Stimulated activated CD4-positive, alpha-beta T cell treated with anti-CD3 and anti-CD28 coated beads, Interleukin-12 subunit alpha, Interleukin-12 subunit beta, amount 100 ng/mL, for 24 hours (primary cell): ENCODE measurements at regions not wholly inside any gene's neighbourhood (a gene's known extent, or its start where the extent isn't known, plus 50 kb on each side); places are given as distances from the start of the nearest gene placed in this dataset.

ENCODE experiments used
- DNase-seq, 2 experiments: peaks; one replicate each; pipeline ENCODE4 v3.0.0-alpha.2; 2020; ENCODE audit warnings: low read depth in 2 of 2

GRCh38 chr5:68709239-68709638 is 384.6 kb upstream of the SLC30A5 start:
- no peak for DNase-seq

DNA sequence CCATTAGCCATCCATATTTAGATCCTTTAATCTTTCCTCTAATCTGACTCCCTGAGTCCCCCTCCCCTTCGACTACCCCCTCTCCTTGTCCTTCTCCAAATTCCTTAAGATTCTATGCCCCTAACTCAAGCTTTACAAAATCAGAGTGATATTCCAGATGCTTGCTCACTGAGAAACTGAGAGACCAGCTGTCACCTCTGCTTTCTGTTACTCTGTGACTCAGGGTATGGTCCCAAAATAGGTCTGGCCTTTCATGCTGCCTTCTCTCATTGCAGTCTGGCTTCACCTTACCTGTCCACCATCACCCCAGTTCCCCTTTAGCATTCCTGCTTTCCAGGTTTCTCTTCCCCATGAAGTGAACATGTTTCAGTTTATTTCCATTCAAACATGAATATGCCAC is 383.3 kb upstream of the SLC30A5 start:
- no peak for DNase-seq

GRCh38 chr5:68711293-68712200 is 382.3 kb upstream of the SLC30A5 start:
- no peak for DNase-seq

GRCh38 chr5:68714810-68715209 is 379.0 kb upstream of the SLC30A5 start:
- DNase-seq: no peak

GRCh38 chr5:68720884-68721610 is 372.8 kb upstream of the SLC30A5 start:
- no peak for DNase-seq

DNA sequence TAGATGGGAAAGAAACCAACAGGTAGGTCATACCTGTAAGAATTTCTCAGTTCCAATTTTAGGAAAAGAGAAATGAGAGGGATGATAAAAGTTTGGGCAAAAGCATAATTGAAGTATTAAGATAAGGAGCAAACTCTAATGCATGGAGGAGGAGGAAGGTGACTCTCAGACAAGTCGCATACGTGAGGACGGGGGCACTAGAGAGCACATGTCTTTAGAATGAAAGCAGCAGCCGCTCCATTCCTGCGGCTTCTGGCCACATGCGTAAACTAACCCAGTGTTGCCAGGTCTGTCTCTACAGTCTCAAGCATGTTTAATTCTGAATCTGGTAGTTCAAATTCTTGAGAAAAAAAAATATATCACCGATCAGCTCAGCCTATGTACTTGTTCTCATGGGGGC is 371.5 kb upstream of the SLC30A5 start:
- DNase-seq: no peak

GRCh38 chr5:68725905-68726683 is 367.7 kb upstream of the SLC30A5 start:
- DNase-seq: no peak

DNA sequence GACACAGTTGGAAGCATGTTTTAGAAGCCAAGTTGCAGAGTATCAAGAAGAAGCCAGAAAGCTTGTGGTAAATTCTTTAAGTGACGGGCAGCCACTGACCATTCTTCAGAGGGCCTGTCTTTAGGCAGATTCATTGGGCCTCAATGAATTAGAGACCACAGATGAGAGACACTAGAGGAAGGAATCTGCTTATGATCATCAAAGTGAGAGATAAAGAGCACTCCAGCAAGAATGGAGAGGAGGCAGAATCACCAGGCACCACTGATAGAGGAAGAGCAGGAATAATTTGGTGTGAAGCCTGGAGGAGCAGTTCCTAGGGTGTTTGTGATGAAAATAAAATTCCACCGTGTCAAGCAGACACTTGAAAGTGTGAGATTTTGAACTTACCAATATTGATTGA is 365.9 kb upstream of the SLC30A5 start:
- no peak for DNase-seq

DNA sequence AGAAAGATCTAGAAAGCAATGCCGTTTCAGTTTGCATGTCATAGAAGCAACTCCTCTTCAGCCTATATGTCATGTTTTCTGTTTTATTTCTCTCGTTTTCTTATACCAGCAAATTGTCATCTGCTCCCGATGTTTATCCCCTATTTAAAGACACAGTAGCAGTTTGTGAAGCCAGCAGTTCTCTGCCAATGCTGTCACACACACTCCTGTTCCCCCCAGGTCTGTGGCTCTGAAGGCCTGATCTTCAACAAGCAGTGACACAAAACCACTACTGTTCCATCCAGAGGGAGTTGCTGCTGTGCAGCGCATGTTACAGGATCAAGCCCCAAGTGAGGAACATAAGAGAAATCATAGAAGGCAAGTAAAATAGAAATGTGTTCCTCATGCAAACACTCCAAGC is 364.1 kb upstream of the SLC30A5 start:
- DNase-seq: no peak

DNA sequence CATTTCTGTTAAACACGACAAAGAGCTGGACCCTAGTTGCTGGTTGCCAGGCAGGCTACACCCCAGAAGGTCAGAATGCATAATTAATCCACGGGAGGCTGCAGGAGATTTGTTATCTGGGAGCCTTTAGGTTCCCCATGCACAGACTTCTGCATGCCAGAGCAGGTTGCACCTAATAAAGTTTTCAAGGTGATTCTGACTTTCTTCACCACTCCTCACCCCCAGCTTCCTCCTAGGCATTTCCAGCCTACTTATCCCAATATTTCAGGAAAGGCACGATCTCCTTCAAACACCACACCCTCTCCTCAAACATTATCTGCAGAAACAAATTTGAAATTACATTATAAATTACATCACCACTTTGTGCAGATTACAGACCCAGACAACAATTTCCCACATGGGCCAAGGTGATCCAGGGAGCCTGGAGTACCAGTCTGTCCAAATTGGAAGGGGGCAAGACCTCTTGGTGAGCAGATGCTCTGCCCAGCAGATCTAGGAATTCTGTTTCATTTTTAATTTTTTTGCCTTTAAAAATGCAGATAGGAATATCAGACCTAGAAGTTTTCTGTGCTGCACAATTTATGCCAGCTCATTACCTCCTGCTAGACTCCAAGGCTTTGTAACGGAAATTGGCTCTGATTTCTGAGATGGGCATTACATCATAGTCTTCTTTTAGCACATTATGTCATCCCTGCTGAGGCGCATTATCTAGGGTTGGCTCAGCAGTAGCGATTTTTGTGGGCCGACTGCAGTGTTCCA is 363.4 kb upstream of the SLC30A5 start:
- DNase-seq: no peak

DNA sequence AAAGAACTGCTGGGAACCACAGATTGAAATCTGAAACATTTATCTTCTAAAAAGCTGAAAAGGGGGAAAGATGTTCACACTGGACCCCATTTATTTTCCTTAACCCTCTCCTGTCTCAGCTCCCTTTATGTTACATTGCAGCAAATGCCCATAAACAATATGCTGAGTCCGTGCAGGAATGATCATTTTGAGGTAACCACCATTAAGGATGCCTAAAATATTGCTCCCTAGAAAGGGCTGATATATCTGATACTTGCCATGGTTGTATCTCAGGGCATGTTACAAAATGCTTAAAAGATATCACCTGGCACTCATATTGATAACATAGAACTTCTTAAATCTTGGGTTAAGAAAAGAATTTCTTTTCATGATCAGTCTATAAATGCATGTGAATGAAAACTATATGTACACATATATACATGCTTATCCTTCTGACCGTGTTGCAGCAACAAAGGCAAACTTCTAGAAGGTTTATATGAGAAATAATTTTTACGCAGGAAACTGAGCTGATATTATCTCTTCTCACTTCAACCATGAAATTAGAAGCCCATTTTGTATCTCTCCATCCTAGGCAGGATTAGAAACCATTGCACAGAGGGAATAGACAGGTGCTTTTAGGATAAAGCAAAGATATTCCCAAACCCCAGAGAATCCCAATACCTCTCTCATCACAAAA is 362.7 kb upstream of the SLC30A5 start:
- no peak for DNase-seq

DNA sequence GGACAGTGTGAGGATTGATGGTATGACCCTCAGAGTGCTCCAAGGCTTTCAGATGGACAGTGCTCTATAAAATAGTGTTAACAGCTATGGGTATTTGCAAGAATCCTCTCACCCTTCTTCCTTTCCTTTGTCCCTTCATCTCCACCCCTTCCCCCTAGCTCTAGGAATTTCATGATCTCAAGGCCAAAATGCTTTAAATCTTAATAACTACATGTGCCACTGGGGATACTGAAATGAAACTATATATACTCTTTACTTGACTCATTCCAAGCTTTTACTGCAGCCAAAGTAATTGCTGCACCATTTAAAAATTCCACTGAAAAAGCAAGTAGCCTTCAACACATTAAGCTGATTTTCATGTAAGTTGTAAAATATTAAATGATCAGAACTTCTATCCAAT is 361.6 kb upstream of the SLC30A5 start:
- DNase-seq: no peak

DNA sequence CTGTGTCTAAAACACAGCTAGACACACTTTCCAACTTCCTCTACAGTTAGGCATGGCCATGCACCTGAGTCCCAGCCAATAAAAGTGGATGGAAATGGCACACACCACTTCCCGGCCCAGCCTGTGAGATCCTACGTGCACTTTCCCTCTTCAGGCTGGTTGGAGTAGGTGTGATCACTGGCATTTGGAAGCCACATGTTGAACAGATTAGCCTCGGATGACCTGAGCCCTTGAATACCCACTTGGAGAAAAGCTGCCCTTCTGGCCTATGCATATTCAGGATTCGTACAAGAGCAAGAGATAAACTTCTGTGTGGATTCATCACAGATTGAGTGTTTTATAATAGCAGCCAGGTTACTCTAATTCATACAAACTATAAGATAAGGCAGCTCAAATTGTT is 359.0 kb upstream of the SLC30A5 start:
- no peak for DNase-seq

DNA sequence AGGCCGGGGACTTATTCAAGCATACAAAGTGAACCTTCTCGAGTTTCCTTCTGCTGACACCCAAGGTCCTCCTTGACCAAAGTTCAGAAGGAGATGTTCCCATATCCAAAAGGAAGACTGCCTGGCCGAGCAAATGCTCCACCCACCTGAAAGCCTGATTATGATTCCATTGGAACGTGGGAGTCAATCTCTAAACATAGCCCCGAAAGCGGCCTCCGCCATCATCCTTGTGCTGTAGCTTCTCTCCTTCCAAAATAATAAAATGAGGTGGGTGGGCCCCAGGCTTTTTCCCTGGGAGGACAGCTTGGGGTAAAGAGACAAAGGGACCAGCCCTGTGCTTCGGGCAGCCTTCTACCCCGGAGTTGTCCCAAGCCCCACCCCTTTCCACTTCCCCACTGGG is 355.6 kb upstream of the SLC30A5 start:
- DNase-seq: no peak

GRCh38 chr5:68738841-68739240 is 355.0 kb upstream of the SLC30A5 start:
- no peak for DNase-seq

DNA sequence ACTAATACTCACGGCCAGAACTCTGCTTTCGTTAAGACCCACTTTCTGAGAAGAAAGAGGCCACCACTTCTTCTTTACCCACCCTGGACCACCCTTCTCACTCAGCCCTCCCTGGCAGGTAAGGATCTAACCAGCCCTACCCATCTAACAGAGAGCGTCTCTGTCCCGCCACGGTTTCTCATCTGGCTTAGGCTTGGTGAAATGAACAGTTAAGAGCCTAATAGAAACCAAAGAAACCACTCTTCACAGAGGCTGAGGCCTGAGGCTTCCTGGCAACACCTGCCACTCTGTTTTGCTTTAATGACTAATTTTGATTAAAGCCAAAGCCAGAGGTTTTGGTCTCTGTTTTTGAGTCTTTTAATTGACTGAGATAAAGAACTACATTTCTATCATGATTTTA is 354.1 kb upstream of the SLC30A5 start:
- DNase-seq: no peak

GRCh38 chr5:68740226-68740910 is 353.4 kb upstream of the SLC30A5 start:
- DNase-seq: no peak

- no peak for DNase-seq
Observed at GRCh38 chr5:68744206-68744605, 349.6 kb upstream of the SLC30A5 start.

DNA sequence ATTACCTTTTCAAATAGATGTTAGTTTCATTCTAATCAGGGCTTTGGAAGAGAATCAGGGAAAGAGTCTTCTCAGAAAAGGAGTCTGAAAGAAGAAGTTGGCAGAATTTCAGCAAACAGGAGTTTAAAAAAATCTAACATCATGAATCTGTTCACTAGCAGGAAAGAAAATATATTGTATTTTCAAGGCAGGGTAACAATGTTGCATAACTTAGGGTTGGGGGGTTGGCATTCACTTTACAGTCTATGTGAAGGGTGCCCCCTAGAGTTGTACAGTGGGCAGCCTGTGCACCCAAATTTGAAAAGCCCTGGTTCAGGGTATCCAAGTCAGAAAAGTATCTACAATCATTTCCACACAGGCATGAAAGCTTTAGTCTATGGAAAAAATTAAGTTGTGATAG is 348.4 kb upstream of the SLC30A5 start:
- DNase-seq: no peak

GRCh38 chr5:68746220-68746619 is 347.6 kb upstream of the SLC30A5 start:
- DNase-seq: no peak
